ENCODE measurements at regions not wholly inside any gene's neighbourhood (a gene's known extent, or its start where the extent isn't known, plus 50 kb on each side); places are given as distances from the start of the nearest gene placed in this dataset.

GRCh38 chr4:31741326-31741725 is 1021.2 kb downstream of the PCDH7 start:
- no peak for ATAC-seq
- Histone ChIP-seq H3K36me3 (ENCODE audit: control insufficient read depth in 1 of 2, insufficient read depth in 2 of 2, low read length in 2 of 2) (no peaks in the 10 kb centered on the region), H3K4me1 (ENCODE audit: control insufficient read depth in 1 of 2, insufficient read depth in 2 of 2, low read length in 2 of 2) (no peaks in the 10 kb centered on the region), H3K27me3 (ENCODE audit: insufficient read depth, low read length) (no peaks in the 10 kb centered on the region), H3K9me3 (ENCODE audit: control insufficient read depth in 1 of 2, insufficient read depth in 1 of 2, low read depth in 1 of 2, low read length in 2 of 2) (no peaks in the 10 kb centered on the region), H3K27ac (ENCODE audit: low read depth, low read length) (no peak overlapping the region), H4K20me1 (ENCODE audit: insufficient read depth) (no peaks in the 10 kb centered on the region), H2AFZ (ENCODE audit: low read depth, low read length, poor library complexity, severe bottlenecking) (no peak overlapping the region), H3K9ac (ENCODE audit: low read length) (no peak overlapping the region), H3K4me3 (replicated peaks in 1 of 2; ENCODE audit: low read depth in 1 of 2, low read length in 2 of 2) (no peak overlapping the region), H3K4me2 (ENCODE audit: low read length) (no peak overlapping the region), H3K79me2 (ENCODE audit: insufficient read depth, low read length) (no peaks in the 10 kb centered on the region), H3K9me2 (ENCODE audit: insufficient read depth) (no peaks in the 10 kb centered on the region)
- ChIA-PET RAD21 (ENCODE audit: low non-redundant PET in 1 of 2, low total read pairs in 2 of 2, uncharacterized antibody in 2 of 2, unreplicated experiment in 2 of 2) (interaction anchor here in 1 of 2 experiments (0.6 kb wide), 1 partner anchor 1864 kb away, joined by 6 read pairs; no protein-coding TSS in a partner anchor), POLR2A (no interaction called here), CTCF (no interaction called here)
- TF ChIP-seq EZH2phosphoT487 (IDR thresholded peaks at IDR 0.05; ENCODE audit: borderline replicate concordance) = no peak
- no peak for TF ChIP-seq FOSL1 (IDR thresholded peaks at IDR 0.05; ENCODE audit: low read depth)
- TF ChIP-seq TCF7L2 (IDR thresholded peaks at IDR 0.05; ENCODE audit: borderline replicate concordance, extremely low read depth, insufficient read depth, insufficient read length) = no peak
- no peak for TF ChIP-seq YY1 (IDR thresholded peaks at IDR 0.05; ENCODE audit: extremely low read depth, insufficient replicate concordance, low read depth, low read length)
- no peak for TF ChIP-seq ZBTB33 (IDR thresholded peaks at IDR 0.05; ENCODE audit: extremely low read depth, insufficient replicate concordance, low read length)
- no peak for TF ChIP-seq POLR2A (IDR thresholded peaks at IDR 0.05; ENCODE audit: borderline replicate concordance, extremely low read depth, insufficient read depth, insufficient read length)
- TF ChIP-seq EZH2 (IDR thresholded peaks at IDR 0.05) = no peak
- TF ChIP-seq SRF (IDR thresholded peaks at IDR 0.05; ENCODE audit: low read depth) = no peak
- no peak for TF ChIP-seq RAD21 (IDR thresholded peaks at IDR 0.05; ENCODE audit: low read depth)
- no peak for TF ChIP-seq REST (IDR thresholded peaks at IDR 0.05; ENCODE audit: low read depth)
- TF ChIP-seq ELF1 (IDR thresholded peaks at IDR 0.05; ENCODE audit: borderline replicate concordance, low read depth) = no peak
- TF ChIP-seq ZFX (IDR thresholded peaks at IDR 0.05) = no peak
- intact Hi-C loops (cut with micrococcal nuclease) = no loop called here
- no TSS peak for BruUV-seq (replicated peaks)
- no peak for DNase-seq (ENCODE audit: low read depth, low spot score)

Measured in HCT116 (cell line).